ENCODE measurements at regions not wholly inside any gene's neighbourhood (a gene's known extent, or its start where the extent isn't known, plus 50 kb on each side); places are given as distances from the start of the nearest gene placed in this dataset.

GRCh38 chr13:89950225-89950624 is 1397.3 kb upstream of the MIR17HG start:
- TF ChIP-seq POLR2A (IDR thresholded peaks at IDR 0.05) (no peak), POLR2AphosphoS5 (IDR thresholded peaks at IDR 0.05) (no peak)
- TF ChIP-seq, protein P1, sequence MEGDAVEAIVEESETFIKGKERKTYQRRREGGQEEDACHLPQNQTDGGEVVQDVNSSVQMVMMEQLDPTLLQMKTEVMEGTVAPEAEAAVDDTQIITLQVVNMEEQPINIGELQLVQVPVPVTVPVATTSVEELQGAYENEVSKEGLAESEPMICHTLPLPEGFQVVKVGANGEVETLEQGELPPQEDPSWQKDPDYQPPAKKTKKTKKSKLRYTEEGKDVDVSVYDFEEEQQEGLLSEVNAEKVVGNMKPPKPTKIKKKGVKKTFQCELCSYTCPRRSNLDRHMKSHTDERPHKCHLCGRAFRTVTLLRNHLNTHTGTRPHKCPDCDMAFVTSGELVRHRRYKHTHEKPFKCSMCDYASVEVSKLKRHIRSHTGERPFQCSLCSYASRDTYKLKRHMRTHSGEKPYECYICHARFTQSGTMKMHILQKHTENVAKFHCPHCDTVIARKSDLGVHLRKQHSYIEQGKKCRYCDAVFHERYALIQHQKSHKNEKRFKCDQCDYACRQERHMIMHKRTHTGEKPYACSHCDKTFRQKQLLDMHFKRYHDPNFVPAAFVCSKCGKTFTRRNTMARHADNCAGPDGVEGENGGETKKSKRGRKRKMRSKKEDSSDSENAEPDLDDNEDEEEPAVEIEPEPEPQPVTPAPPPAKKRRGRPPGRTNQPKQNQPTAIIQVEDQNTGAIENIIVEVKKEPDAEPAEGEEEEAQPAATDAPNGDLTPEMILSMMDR (IDR thresholded peaks at IDR 0.05), result no peak

Data from prostate gland (tissue), 2 donors.